Activated naive CD4-positive, alpha-beta T cell treated with anti-CD3 and anti-CD28 coated beads, Interleukin-2, amount 50 U/mL, for 16 hours (primary cell): ENCODE measurements at regions not wholly inside any gene's neighbourhood (a gene's known extent, or its start where the extent isn't known, plus 50 kb on each side); places are given as distances from the start of the nearest gene placed in this dataset.
"Not testable (repeated sequence)": the region's sequence is repeated elsewhere in the genome, so short reads cannot be mapped to it uniquely, and the experiment has no call there.

Source experiments
- DNase-seq: peaks from one replicate; pipeline ENCODE4 v3.0.0-alpha.2; 2020

DNA sequence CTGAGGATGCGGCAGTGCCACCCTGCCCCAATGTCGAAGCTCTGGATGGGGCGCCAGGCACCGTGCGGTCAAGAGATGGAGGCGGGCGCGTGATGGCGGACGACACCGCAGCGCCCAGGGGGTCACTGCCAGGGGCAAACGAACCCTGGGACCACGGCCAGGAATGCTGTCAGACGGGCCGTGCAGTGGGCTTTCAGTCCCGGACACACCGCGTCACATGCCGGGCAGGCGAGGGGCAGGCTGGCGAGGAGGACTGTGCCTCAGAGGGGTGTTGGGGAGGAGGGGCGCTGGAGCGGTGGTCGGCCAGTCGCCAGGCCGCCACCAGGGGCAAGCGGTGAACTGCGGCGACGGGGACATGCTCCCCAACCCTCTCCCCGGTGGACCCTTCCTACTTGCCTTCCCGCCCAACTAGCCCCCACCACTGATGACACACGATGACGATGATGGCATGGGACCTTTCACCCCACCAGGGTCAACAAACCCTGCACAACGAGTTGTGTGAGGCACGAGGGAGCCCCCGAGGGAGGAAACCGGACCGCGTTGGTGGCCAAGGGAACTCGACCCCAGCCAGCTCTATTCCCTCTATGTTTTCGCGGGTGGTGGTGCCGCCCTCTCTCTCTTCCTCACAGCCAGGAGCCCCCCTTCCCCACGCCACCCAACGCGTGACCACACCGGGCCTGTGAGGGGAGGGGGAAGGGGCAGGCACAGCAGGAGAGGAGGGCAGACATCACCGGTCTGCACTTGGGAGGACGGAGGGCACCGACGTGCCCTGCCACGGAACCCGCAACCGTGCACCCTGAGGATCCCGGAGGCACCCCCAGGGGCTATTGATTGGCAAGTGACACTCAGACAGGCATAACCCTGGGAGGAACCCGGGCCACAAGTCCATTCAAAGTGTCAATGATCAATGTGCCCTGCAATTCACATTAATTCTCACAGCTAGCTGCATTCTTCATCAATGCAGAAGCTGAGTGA lies 1960.9 kb upstream of the DEFB115 start:
- no peak for DNase-seq

DNA sequence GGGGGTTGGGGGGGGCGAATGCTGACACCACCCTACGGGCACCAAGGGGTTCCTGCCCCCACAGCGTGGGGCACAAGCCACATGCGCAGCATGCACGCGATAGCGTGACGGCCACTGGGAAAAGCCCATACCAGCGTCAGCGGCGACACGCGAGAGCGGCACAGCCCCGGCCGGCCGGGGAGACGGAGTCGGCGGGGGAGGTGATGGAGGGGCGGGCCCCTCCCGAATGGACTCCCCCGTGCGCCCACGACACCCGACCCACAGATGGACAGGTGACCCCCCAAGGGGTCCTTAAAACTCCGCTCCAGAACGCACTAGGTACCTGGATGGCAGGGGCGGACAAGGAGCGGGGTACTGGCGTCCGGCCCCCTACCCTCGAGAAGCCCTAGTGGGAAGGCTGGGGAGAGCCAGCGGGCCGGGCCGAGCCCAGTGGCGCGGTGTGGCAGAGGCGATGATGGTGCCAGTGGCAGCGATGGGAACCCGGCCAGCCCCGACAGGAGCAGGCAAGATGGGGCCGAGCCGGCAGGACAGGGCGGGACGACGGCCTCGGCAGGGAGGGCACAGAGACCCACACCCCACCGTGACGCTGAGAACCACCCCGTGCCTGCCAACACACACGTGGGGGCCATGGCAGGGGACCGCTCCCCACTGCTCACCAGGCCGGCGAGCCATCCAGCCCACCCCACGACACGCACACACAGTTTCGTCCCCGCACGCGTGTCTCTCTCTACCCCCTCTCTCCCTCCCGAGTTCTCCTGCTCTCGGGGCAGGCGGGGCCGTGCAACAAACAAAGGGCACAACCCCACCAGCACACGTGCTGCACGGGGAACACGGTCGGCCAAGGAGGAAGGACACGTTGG lies 1959.8 kb upstream of the DEFB115 start:
- DNase-seq: no peak

DNA sequence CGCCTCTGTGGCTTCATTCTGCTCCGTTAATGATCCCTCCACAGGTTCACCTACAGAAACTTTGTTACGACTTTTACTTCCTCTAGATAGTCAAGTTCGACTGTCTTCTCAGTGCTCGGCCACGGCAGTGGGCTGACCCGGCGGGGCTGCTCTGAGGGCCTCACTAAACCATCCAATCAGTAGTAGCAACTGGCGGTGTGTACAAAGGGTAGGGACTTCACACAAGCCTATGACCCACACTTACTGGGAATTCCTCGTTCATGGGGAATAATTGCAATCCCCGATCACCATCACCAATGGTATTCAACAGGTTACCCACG lies 1959.2 kb upstream of the DEFB115 start:
- DNase-seq: no peak

DNA sequence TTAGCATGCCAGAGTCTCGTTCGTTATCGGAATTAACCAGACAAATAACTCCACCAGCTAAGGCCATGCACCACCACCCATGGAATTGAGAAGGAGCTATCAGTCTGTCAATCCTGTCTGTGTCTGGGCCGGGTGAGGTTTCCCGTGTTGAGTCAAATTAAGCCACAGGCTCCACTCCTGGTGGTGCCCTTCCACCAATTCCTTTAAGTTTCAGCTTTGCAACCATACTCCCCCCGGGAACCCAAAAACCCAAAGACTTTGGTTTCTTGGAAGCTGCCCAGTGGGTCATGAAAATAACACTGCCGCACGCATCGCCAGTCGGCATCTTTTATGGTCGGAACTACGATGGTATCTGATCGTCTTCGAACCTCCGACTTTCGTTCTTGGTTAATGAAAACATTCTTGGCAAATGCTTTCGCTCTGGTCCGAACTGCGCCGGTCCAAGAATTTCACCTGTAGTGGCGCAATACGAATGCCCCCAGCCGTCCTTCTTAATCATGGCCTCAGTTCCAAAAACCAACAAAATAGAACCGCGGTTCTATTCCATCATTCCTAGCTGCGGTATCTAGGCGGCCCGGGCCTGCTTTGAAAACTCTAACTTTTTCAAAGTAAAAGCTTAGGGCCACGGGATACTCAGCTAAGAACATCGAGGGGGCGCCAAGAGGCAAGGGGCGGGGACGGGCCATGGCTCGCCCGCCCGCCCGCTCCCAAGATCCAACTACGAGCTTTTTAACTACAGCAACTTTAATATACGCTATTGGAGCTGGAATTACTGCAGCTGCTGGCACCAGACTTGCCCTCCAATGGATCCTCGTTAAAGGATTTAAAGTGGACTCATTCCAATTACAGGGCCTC lies 1958.5 kb upstream of the DEFB115 start:
- DNase-seq: no peak

DNA sequence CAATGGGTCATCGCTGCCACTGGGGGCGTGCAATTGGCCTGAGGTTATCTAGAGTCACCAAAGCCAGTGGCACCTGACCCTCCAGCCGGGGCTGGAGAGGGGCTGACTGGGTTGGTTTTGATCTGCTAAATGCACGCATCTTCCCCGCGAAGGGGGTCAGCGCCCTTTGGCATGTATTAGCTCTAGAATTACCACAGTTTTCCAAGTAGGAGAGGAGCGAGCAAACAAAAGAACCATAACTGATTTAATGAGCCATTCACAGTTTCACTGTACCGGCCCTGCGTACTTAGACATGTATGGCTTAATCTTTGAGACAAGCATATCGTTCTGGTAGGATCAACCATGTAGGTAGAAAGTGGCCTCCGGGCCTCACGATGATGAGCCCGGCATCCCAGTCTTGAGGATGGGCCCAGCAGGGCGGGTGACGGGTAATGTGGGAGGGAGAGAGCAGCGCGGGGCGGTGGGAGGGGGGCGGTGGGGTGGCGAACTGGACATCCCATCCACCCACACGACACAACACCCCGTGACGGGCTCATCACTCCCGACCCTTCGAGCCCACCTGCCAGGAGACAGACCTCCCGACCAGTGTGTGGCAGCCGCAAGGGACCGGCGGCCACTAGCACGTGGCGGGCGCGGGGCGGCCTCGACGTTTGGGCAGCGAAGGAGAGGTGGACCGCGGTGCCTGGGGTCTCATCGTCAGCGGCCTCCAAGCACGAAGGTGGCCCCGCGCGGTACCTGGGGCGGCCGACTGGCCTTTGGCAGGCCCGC lies 1957.5 kb upstream of the DEFB115 start:
- DNase-seq: no peak

DNA sequence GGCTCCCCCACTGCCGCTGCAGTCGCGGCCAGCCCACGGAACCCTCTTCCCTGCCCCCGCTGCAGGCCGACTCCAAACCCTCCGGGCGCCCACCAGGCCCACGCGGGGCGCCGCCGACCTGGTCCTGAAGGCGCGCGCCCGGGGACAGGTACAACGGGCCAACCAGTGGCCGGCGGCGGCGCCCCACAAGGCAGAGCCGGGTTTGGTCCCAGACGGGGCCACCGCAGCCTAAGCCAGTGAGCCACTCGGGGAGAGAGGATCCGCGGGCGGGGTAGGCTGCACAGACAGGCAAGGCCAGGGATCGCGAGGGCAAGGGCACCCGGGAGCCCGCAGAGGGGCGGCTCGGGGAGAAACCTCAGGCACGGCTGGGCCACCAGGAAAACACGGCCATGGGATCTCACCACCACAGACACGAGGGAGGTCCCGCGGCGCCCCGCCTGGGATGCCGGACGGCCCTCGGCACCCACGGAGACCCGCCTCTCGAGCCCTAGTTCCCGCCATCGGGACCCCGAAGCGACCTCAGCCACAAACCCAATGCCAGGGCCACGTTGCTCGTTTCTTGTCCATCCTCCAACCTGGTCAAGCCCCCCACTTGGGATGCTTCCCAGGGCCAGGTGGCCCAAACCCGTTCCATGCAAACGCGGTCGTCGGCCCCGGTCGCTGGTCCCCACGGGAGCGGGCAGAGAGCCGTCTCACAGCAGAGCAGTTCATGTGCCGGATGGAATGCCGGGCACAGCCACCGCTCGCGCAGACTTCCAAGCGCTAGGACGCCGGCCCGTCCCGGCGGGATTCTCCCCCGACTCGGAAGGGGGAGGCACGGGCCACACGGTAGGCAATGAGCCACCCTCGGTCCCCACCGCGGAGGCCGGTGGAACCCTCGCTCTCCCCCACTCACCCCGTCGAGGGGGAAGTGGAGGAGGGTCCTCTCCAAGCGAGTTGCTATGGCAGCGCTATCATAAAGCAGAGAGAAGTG lies 1956.6 kb upstream of the DEFB115 start:
- DNase-seq: no peak

DNA sequence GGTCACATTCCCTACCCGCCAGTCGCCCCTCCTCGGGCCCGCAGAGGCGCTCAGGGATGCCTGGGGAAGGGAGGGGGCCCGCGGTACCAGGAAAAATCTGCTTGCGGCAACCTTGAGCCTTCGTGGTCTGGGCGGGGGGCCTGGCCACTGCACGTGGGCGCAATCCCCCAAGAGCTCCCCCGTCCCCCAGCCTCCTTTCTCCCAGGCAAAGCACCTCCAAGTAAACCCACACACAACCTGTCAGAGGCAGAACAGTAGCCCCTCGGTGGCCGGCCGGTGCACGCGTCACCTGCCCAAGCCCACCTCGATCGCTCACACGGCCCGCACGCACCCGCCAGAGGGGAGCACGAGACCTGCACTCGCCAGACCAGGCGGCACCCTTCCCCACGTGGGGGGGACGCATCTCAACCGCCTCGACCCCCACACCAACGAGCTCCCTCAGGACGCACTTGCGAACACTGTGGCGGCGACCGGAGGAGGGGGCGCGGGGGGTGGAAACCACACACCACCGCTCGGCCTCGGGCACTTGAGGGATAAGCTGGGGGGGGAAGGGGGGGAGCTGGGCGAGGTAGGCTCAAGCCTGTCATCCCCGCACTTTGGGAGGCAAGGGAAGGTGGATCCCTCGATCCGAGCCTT lies 1955.7 kb upstream of the DEFB115 start:
- DNase-seq: no peak

DNA sequence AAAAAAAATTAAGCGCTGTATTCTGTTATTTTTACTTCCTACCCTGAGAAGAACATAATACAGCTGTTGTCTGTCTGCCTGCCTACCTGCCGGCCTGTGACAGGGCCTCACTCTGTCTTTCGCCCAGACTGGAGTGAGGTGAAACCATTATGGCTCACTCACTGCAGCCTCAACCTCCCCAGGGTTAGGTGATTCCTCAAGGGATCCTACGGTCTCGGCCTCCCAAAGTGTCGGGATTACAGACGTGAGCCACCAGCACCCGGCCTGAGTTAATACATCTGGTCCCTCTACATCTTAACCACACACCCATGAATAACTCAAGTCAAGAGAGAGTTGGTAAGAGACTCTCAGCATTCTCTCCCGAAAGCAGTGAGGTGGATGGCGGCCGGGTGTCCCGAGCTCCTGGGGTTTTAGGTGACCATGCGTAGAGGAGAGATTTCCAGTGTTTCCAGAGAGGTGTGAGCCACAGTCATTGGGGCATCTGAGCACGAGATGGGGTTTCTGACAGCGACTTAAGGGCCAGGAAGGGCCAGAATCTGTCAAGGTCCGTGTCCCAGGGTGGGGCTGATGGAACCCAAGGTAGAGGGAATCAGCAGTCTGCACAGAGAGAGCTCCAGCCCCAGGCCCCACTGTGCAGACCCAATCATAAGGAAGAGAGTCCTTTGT lies 1954.4 kb upstream of the DEFB115 start:
- DNase-seq: no peak

DNA sequence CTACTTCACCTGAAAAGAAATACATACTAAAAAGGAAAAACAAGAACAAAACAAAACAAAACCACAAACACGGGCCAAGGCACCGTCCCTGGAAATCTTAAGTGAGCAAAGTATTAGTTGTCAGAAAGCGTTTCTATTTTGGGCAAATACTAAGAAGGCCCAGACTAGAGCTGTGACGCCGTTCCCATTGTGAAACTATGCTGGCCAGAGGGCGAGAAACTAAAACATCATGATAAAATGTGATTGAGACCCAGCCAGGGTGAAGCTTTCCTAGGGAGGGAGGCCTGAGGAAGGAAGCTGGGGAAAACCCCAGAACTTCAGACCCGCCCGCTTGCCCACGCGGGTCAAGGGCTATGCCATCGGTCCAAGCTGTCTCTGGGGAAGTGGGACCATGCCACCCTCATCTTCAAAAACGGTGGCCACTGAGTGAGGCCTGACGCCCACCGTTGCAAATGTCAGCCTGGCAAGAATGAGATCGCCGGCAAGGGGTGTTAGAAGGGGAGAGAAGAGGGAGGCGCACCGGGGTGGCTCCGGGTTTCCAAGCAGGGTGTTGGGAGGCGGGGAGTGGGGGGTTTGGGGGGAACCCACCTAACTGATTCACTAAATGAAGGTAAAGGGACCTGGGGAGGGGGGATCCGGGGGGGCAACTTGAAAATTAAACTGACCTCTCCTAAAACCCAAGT lies 1950.9 kb upstream of the DEFB115 start:
- no peak for DNase-seq

DNA sequence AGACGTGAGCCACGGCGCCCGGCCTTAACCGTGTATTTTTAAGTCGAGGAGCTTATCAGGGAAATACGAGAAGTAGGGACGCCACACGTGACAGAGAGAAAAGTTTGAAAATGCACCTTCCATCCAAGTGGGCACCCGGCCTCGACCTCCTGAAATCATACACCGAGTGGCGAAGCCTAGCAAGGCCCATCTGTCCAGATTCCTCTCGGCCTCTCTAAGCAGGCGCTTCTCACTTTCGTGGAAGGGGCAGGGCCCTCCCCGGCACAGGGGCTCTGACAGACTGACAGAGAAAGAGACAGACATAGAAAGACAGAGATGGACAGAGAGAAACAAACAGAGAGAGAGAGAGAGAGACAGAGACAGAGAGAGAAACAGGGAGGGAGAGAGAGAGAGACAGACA lies 1950.0 kb upstream of the DEFB115 start:
- not testable (repeated sequence) for DNase-seq

DNA sequence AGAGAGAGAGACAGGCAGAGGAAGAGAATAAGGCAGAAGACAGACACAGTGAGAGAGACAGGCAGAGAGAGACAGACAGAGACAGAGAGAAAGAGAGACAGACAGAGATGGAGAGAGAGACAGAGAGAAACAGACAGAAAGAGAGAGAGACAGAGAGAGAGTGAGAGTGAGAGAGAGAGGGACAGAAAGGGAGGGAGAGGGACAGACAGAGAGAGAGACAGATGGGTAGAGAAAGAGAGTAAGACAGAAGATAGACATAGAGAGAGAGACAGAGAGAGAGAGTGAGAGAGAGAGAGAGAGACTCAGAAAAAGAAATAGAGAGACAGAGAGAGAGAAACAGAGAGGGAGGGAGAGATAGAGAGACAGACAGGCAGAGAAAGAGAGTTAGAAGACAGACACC lies 1948.5 kb upstream of the DEFB115 start:
- not testable (repeated sequence) for DNase-seq

DNA sequence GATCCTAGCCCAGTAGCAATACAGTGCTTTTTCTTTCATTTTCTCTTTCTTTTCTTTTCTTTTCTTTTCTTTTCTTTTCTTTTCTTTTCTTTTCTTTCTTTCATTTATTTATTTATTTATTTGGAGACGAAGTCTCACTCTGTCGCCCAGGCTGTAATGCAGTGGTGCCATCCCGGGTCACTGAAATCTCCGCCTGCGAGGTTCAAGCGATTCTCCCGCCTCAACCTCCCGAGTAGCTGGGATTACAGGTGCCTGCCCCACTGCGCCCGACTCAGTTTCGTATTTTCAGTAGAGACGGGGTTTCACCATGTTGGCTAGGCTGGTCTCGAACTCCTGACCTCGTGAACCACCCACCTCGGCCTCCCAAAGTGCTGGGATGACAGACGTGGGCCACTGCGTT lies 1948.0 kb upstream of the DEFB115 start:
- DNase-seq: not testable (repeated sequence)

DNA sequence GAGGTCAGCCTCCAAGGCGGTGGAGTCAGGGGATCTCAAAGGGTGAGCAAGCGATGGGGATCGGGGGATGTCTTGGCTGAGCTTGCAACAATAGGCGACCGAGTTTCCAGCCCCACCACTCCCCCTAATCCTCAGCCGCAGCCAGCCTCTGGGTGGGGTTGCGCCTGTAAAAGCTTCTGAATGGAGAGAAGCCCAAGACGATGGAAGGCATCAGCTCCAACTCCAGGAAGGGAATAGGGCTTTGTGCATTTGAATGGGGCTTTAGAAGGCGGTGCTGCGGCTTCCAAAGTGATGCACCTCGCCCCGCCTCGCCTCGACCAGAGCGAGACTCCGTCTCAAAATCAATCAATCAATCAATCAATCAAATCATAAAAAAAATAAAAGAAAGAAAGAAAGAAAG lies 1946.4 kb upstream of the DEFB115 start:
- not testable (repeated sequence) for DNase-seq

DNA sequence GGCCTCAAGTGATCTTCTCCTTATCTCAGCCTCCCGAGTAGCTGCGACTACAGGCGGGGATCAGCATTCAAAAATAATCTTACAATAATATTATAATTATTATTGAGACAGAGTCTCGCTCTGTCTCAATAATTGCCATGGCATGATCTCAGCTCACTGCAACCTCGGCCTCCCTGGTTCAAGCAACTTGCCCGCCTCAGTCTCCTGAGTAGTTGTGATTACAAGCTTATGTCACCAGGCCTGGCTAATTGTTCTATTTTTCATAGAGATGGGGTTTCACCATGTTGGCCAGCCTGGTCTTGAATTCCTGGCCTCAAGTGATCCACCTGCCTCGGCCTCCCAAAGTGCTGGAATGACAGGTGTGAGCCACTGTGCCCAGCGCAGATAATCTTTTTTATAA lies 1944.8 kb upstream of the DEFB115 start:
- DNase-seq: not testable (repeated sequence)

DNA sequence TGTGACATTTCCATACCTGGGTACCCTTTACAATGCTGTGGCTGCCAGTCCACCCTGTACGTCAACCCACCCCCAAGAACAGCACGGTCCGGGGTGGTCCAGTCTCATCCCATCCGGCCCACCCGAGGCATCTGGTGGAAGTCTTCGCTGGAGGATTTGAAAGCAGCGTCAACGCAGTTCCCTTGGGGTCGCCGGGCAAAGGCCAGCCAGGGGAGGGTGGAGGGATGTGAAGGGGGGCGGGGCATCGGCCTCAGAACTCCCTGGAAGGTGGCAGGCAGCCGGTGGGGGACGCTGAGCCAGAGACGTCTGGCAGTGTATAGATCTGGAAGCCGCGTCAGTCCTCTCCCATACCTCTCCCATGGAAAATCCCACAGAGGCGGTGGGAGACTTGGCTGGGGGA lies 1944.0 kb upstream of the DEFB115 start:
- DNase-seq: no peak

DNA sequence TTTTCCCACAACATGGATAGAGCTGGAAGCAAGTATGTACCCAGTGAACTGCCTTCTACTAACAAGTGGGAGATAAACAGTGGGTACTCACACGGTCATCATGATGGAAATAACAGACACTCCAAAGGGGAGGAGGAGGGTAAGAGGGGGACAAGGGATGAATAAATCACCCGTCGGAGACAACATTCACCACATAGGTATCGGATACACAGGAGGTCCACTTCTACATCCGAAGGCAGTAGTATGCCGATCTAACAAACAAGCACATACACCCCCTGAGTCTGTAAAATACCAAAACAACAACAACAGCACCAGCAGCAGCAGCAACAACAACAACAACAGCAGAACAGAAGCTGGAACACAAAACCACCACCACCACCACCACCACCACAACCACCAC lies 1943.2 kb upstream of the DEFB115 start:
- no peak for DNase-seq

DNA sequence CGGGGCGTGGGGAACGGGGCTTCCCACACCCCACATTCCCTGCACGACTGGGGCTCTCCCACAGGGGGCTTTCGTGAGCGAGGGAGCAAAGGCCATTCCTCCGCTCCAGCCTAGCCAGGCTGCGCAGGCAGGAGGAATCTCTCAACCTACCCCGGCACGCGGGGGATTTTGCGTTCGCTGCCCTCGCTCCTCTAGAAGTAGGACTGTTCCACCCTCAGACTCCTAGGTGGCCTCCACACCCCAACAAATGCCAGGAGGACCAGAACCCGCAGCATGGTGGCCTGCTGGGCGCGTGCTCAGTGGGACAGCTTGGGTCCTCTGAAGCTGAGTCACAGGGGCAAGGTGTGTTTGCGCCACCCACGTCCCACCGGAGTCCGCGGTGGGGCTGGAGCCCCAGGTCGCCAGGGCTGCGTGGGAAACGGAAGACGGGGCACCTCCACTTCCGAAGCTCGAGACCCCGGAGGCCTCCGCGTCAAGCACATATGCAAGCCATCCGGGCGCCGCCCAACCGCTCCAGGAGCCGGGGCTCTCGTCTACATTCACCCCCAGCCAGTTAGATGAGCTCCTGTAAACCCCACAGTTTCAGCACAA lies 1938.5 kb upstream of the DEFB115 start:
- no peak for DNase-seq

DNA sequence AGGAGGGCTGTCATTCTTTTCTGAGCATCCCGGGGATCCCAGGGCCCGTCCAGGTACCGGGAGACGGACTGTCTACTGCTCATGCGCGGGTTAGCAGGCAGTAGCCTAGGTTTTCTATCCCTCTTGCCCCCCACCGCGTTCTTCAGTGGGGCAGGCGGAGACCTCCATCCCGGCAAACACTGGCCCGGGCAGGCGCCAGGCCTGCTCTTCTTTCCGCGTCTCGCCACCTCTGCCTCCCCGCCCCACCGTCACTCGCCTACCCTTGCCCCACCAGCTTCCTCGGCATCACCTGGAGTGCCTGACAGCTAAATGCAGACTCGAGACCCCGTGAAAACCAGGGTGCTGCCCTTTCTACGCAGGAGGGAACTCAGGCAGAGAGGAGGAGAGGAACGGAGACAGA lies 1937.7 kb upstream of the DEFB115 start:
- no peak for DNase-seq
